ENCODE measurements at regions not wholly inside any gene's neighbourhood (a gene's known extent, or its start where the extent isn't known, plus 50 kb on each side); places are given as distances from the start of the nearest gene placed in this dataset.

GRCh38 chr2:190119257-190119656, 56.7 kb upstream of the MSTN start:
- peaks cover 8% of the 10 kb centered on the region for H3K4me1 ChIP-seq (ENCODE audit: insufficient read depth, low read length)
- no peak for TF ChIP-seq CTCF (IDR thresholded peaks at IDR 0.05; ENCODE audit: extremely low read depth, low read depth, low read length)
- H3K4me2 ChIP-seq (ENCODE audit: insufficient read depth, low read length): peak overlapping the region; percentile 35
- no peaks in the 10 kb centered on the region for H3K36me3 ChIP-seq (ENCODE audit: insufficient read depth, low read length)
- no peaks in the 10 kb centered on the region for H3K27me3 ChIP-seq (ENCODE audit: insufficient read depth, low read length)
- no peaks in the 10 kb centered on the region for H3K79me2 ChIP-seq (ENCODE audit: insufficient read depth, low read length)
- H2AFZ ChIP-seq (ENCODE audit: low read length): no peak overlapping the region
- peak overlapping the region; percentile 23 for H3K4me3 ChIP-seq (ENCODE audit: insufficient read depth, low read length)
- no peaks in the 10 kb centered on the region for H4K20me1 ChIP-seq (ENCODE audit: insufficient read depth, low read length)
- H3K9me3 ChIP-seq (ENCODE audit: low read depth, low read length): no peaks in the 10 kb centered on the region
- no peak overlapping the region for H3K27ac ChIP-seq (ENCODE audit: low read depth, low read length)
- DNase-seq (ENCODE audit: insufficient read length, low spot score, missing footprints): peak; percentile 45

GRCh38 chr2:190117305-190117704, 54.8 kb upstream of the MSTN start:
- no peak for TF ChIP-seq CTCF (IDR thresholded peaks at IDR 0.05; ENCODE audit: extremely low read depth, low read depth, low read length)
- H3K36me3 ChIP-seq (ENCODE audit: insufficient read depth, low read length): no peaks in the 10 kb centered on the region
- no peak for DNase-seq (ENCODE audit: insufficient read length, low spot score, missing footprints)
- no peaks in the 10 kb centered on the region for H3K9me3 ChIP-seq (ENCODE audit: low read depth, low read length)
- H3K4me2 ChIP-seq (ENCODE audit: insufficient read depth, low read length): no peak overlapping the region
- no peak overlapping the region for H2AFZ ChIP-seq (ENCODE audit: low read length)
- no peaks in the 10 kb centered on the region for H3K27me3 ChIP-seq (ENCODE audit: insufficient read depth, low read length)
- no peaks in the 10 kb centered on the region for H4K20me1 ChIP-seq (ENCODE audit: insufficient read depth, low read length)
- H3K27ac ChIP-seq (ENCODE audit: low read depth, low read length): no peak overlapping the region
- no peaks in the 10 kb centered on the region for H3K4me1 ChIP-seq (ENCODE audit: insufficient read depth, low read length)
- no peaks in the 10 kb centered on the region for H3K79me2 ChIP-seq (ENCODE audit: insufficient read depth, low read length)
- no peak overlapping the region for H3K4me3 ChIP-seq (ENCODE audit: insufficient read depth, low read length)

- Histone ChIP-seq H2AFZ (ENCODE audit: low read length) (no peak overlapping the region), H3K9me3 (ENCODE audit: low read depth, low read length) (no peaks in the 10 kb centered on the region), H4K20me1 (ENCODE audit: insufficient read depth, low read length) (no peaks in the 10 kb centered on the region), H3K79me2 (ENCODE audit: insufficient read depth, low read length) (no peaks in the 10 kb centered on the region), H3K4me3 (ENCODE audit: insufficient read depth, low read length) (no peak overlapping the region), H3K27ac (ENCODE audit: low read depth, low read length) (no peak overlapping the region), H3K4me2 (ENCODE audit: insufficient read depth, low read length) (no peak overlapping the region), H3K36me3 (ENCODE audit: insufficient read depth, low read length) (no peaks in the 10 kb centered on the region), H3K27me3 (ENCODE audit: insufficient read depth, low read length) (no peaks in the 10 kb centered on the region), H3K4me1 (ENCODE audit: insufficient read depth, low read length) (peaks cover 18% of the 10 kb centered on the region)
- no peak for TF ChIP-seq CTCF (IDR thresholded peaks at IDR 0.05; ENCODE audit: extremely low read depth, low read depth, low read length)
- DNase-seq (ENCODE audit: insufficient read length, low spot score, missing footprints): no peak
Measured at GRCh38 chr2:190113000-190113399, 50.5 kb upstream of the MSTN start.
